ENCODE measurements at regions not wholly inside any gene's neighbourhood (a gene's known extent, or its start where the extent isn't known, plus 50 kb on each side); places are given as distances from the start of the nearest gene placed in this dataset.
A peak's percentile ranks its signal among the peaks of the same experiment; 100 is the strongest.
"Not testable (repeated sequence)": the region's sequence is repeated elsewhere in the genome, so short reads cannot be mapped to it uniquely, and the experiment has no call there.

DNA sequence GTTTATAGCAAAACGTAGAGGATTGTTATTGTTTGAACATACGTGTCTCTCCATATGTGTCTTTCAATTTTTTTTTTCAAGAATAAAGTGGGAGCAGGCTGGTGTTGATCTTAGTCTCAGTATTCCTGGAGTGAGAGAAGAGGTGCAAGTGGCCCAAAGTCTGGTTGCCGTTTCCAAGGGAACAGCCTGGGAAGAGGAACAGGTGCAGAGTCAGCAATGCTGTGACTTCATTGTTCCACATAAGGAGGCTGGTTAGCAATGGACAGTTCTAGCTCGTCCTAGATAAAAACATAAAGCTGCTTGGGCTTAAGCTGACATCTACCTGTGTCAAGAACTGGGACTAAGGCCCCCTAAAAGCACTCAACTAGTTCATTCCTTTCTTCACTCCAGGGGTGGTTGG is 626.6 kb upstream of the TPK1 start (continued):
- TF ChIP-seq, protein P1, sequence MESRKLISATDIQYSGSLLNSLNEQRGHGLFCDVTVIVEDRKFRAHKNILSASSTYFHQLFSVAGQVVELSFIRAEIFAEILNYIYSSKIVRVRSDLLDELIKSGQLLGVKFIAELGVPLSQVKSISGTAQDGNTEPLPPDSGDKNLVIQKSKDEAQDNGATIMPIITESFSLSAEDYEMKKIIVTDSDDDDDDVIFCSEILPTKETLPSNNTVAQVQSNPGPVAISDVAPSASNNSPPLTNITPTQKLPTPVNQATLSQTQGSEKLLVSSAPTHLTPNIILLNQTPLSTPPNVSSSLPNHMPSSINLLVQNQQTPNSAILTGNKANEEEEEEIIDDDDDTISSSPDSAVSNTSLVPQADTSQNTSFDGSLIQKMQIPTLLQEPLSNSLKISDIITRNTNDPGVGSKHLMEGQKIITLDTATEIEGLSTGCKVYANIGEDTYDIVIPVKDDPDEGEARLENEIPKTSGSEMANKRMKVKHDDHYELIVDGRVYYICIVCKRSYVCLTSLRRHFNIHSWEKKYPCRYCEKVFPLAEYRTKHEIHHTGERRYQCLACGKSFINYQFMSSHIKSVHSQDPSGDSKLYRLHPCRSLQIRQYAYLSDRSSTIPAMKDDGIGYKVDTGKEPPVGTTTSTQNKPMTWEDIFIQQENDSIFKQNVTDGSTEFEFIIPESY (IDR thresholded peaks at IDR 0.05) = no peak
- no peak for TF ChIP-seq SMARCA5 (IDR thresholded peaks at IDR 0.05)

GRCh38 chr7:145434811-145435210 is 599.0 kb upstream of the TPK1 start:
- Histone ChIP-seq H3K27me3 (replicated peaks in 1 of 2; ENCODE audit: control insufficient read depth in 2 of 2, insufficient read depth in 2 of 2, low read length in 1 of 2) (no peaks in the 10 kb centered on the region), H4K20me1 (ENCODE audit: control insufficient read depth, insufficient read depth) (no peaks in the 10 kb centered on the region), H3K4me2 (ENCODE audit: control insufficient read depth, insufficient read depth) (no peak overlapping the region), H3K9ac (ENCODE audit: control insufficient read depth, insufficient read depth, low read length) (no peak overlapping the region), H2AFZ (ENCODE audit: control insufficient read depth, low read depth, low read length) (no peak overlapping the region), H3K4me3 (no peak overlapping the region), H3K36me3 (ENCODE audit: control insufficient read depth in 2 of 2, insufficient read depth in 2 of 2, low read length in 1 of 2) (no peaks in the 10 kb centered on the region), H3K4me1 (ENCODE audit: control insufficient read depth, insufficient read depth, low read length) (no peaks in the 10 kb centered on the region), H3K27ac (ENCODE audit: control insufficient read depth, insufficient read depth) (no peak overlapping the region), H3K79me2 (ENCODE audit: control insufficient read depth, insufficient read depth, low read length) (no peaks in the 10 kb centered on the region), H3K9me3 (replicated peaks; ENCODE audit: control insufficient read depth, insufficient read depth, low read length) (no peaks in the 10 kb centered on the region)
- DNase-seq (ENCODE audit: low read depth, low spot score) (no peak), ATAC-seq (no peak), FAIRE-seq (no peak)
- 71% methylated on average over 7 of the region's 7 CpGs for WGBS (ENCODE audit: insufficient coverage, insufficient replicate concordance, low lambda C conversion rate, missing lambda C conversion rate)
- BruUV-seq (replicated peaks) = no TSS peak
- ChIA-PET POLR2A (no interaction called here), CTCF (no interaction called here), RAD21 (ENCODE audit: unreplicated experiment) (no interaction called here), SMC1A (ENCODE audit: uncharacterized antibody, unreplicated experiment) (no interaction called here)
- TF ChIP-seq HCFC1 (IDR thresholded peaks at IDR 0.05; ENCODE audit: low read length) (no peak), GATAD2B (conservative IDR thresholded peaks at IDR 0.05; ENCODE audit: low read depth) (no peak)
- intact Hi-C loops (cut with micrococcal nuclease; ENCODE audit: unreplicated experiment) (no loop called here), in situ Hi-C loops (cut with MboI) (no loop called here)

GRCh38 chr7:145431834-145432233 is 596.0 kb upstream of the TPK1 start:
- Histone ChIP-seq H3K9me3 (replicated peaks; ENCODE audit: control insufficient read depth, insufficient read depth, low read length) (no peaks in the 10 kb centered on the region), H3K27ac (ENCODE audit: control insufficient read depth, insufficient read depth) (no peak overlapping the region), H3K27me3 (replicated peaks in 1 of 2; ENCODE audit: control insufficient read depth in 2 of 2, insufficient read depth in 2 of 2, low read length in 1 of 2) (no peaks in the 10 kb centered on the region), H3K9ac (ENCODE audit: control insufficient read depth, insufficient read depth, low read length) (no peak overlapping the region), H3K4me1 (ENCODE audit: control insufficient read depth, insufficient read depth, low read length) (no peaks in the 10 kb centered on the region), H3K4me3 (no peak overlapping the region), H2AFZ (ENCODE audit: control insufficient read depth, low read depth, low read length) (no peak overlapping the region), H3K79me2 (ENCODE audit: control insufficient read depth, insufficient read depth, low read length) (no peaks in the 10 kb centered on the region), H3K36me3 (ENCODE audit: control insufficient read depth in 2 of 2, insufficient read depth in 2 of 2, low read length in 1 of 2) (no peaks in the 10 kb centered on the region), H4K20me1 (ENCODE audit: control insufficient read depth, insufficient read depth) (no peaks in the 10 kb centered on the region), H3K4me2 (ENCODE audit: control insufficient read depth, insufficient read depth) (no peak overlapping the region)
- no TSS peak for BruUV-seq (replicated peaks)
- DNase-seq (ENCODE audit: low read depth, low spot score) (no peak), FAIRE-seq (no peak), ATAC-seq (peak; percentile 61)
- RAD21 ChIA-PET (ENCODE audit: unreplicated experiment) = no interaction called here
- CTCF ChIA-PET = no interaction called here
- in situ Hi-C loops (cut with MboI) (no loop called here), intact Hi-C loops (cut with micrococcal nuclease; ENCODE audit: unreplicated experiment) (no loop called here)
- TF ChIP-seq, protein P2, sequence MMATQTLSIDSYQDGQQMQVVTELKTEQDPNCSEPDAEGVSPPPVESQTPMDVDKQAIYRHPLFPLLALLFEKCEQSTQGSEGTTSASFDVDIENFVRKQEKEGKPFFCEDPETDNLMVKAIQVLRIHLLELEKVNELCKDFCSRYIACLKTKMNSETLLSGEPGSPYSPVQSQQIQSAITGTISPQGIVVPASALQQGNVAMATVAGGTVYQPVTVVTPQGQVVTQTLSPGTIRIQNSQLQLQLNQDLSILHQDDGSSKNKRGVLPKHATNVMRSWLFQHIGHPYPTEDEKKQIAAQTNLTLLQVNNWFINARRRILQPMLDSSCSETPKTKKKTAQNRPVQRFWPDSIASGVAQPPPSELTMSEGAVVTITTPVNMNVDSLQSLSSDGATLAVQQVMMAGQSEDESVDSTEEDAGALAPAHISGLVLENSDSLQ (IDR thresholded peaks at IDR 0.05) = no peak
- peak; percentile 63 for TF ChIP-seq JUNB (IDR thresholded peaks at IDR 0.05)
- SMC1A ChIA-PET (ENCODE audit: uncharacterized antibody, unreplicated experiment) = interaction anchor here (0.7 kb wide), 1 partner anchor 19 kb away, joined by 3 read pairs; no protein-coding TSS in a partner anchor
- POLR2A ChIA-PET = no interaction called here
- 28% methylated on average over 1 of the region's 1 CpG for WGBS (ENCODE audit: insufficient coverage, insufficient replicate concordance, low lambda C conversion rate, missing lambda C conversion rate)

DNA sequence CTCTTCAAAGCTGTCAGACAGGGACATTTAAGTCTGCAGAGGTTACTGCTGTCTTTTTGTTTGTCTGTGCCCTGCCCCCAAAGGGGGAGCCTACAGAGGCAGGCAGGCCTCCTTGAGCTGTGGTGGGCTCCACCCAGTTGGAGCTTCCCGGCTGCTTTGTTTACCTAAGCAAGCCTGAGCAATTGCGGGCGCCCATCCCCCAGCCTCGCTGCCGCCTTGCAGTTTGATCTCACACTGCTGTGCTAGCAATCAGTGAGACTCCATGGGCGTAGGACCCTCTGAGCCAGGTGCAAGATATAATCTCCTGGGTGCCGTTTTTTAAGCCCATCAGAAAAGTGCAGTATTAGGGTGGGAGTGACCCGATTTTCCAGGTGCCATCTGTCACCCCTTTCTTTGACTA is 582.6 kb upstream of the TPK1 start:
- H3K36me3 ChIP-seq (ENCODE audit: control insufficient read depth in 2 of 2, insufficient read depth in 2 of 2, low read length in 1 of 2); H3K9ac ChIP-seq (ENCODE audit: control insufficient read depth, insufficient read depth, low read length); POLR2A ChIA-PET; in situ Hi-C loops (cut with MboI); H2AFZ ChIP-seq (ENCODE audit: control insufficient read depth, low read depth, low read length); FAIRE-seq; ATAC-seq; H3K9me3 ChIP-seq (replicated peaks; ENCODE audit: control insufficient read depth, insufficient read depth, low read length); H3K4me2 ChIP-seq (ENCODE audit: control insufficient read depth, insufficient read depth); BruUV-seq (replicated peaks); intact Hi-C loops (cut with micrococcal nuclease; ENCODE audit: unreplicated experiment); H3K27ac ChIP-seq (ENCODE audit: control insufficient read depth, insufficient read depth); H3K4me1 ChIP-seq (ENCODE audit: control insufficient read depth, insufficient read depth, low read length); H3K79me2 ChIP-seq (ENCODE audit: control insufficient read depth, insufficient read depth, low read length); H3K27me3 ChIP-seq (replicated peaks in 1 of 2; ENCODE audit: control insufficient read depth in 2 of 2, insufficient read depth in 2 of 2, low read length in 1 of 2); DNase-seq (ENCODE audit: low read depth, low spot score); SMC1A ChIA-PET (ENCODE audit: uncharacterized antibody, unreplicated experiment); H4K20me1 ChIP-seq (ENCODE audit: control insufficient read depth, insufficient read depth); RAD21 ChIA-PET (ENCODE audit: unreplicated experiment); H3K4me3 ChIP-seq; CTCF ChIA-PET: not testable (repeated sequence)
- WGBS (ENCODE audit: insufficient coverage, insufficient replicate concordance, low lambda C conversion rate, missing lambda C conversion rate) = 68% methylated on average over 8 of the region's 8 CpGs
